ENCODE measurements at regions not wholly inside any gene's neighbourhood (a gene's known extent, or its start where the extent isn't known, plus 50 kb on each side); places are given as distances from the start of the nearest gene placed in this dataset.

- no peak for DNase-seq (ENCODE audit: low spot score)
- no peak for ATAC-seq (ENCODE audit: low FRiP score)
- TF ChIP-seq CTCF (IDR thresholded peaks at IDR 0.05), result no peak
Measured at GRCh38 chr6:22751223-22751622, 181.9 kb downstream of the HDGFL1 start.

- TF ChIP-seq CTCF (IDR thresholded peaks at IDR 0.05), result no peak
- ATAC-seq (ENCODE audit: low FRiP score), result no peak
- no peak for DNase-seq (ENCODE audit: low spot score)
Measured at GRCh38 chr6:22752522-22752921, 183.2 kb downstream of the HDGFL1 start.

- ATAC-seq (ENCODE audit: low FRiP score), result no peak
- no peak for DNase-seq (ENCODE audit: low spot score)
- TF ChIP-seq CTCF (IDR thresholded peaks at IDR 0.05), result no peak
Measured at GRCh38 chr6:22754061-22754460, 184.7 kb downstream of the HDGFL1 start.

GRCh38 chr6:22755605-22756004, 186.2 kb downstream of the HDGFL1 start:
- DNase-seq (ENCODE audit: low spot score) (no peak), ATAC-seq (ENCODE audit: low FRiP score) (no peak)
- TF ChIP-seq CTCF (IDR thresholded peaks at IDR 0.05), result no peak

GRCh38 chr6:22756365-22756764, 187.0 kb downstream of the HDGFL1 start:
- no peak for DNase-seq (ENCODE audit: low spot score)
- ATAC-seq (ENCODE audit: low FRiP score), result no peak
- no peak for TF ChIP-seq CTCF (IDR thresholded peaks at IDR 0.05)

GRCh38 chr6:22764496-22764895, 195.1 kb downstream of the HDGFL1 start:
- TF ChIP-seq CTCF (IDR thresholded peaks at IDR 0.05), result no peak
- DNase-seq (ENCODE audit: low spot score) (no peak), ATAC-seq (ENCODE audit: low FRiP score) (no peak)

GRCh38 chr6:22765015-22765414, 195.6 kb downstream of the HDGFL1 start:
- DNase-seq (ENCODE audit: low spot score) (no peak), ATAC-seq (ENCODE audit: low FRiP score) (no peak)
- no peak for TF ChIP-seq CTCF (IDR thresholded peaks at IDR 0.05)
